Loucy (cell line): ENCODE measurements at regions not wholly inside any gene's neighbourhood (a gene's known extent, or its start where the extent isn't known, plus 50 kb on each side); places are given as distances from the start of the nearest gene placed in this dataset.
"Not testable (repeated sequence)": the region's sequence is repeated elsewhere in the genome, so short reads cannot be mapped to it uniquely, and the experiment has no call there.

Experiments used
- H2AFZ ChIP-seq: fragments of 200-600 bp; sonication (generic); 2 replicates; pipeline ENCODE4 v1.6.0; 2016; ENCODE audit warnings: antibody characterized with exemption, mild to moderate bottlenecking, low read length, moderate library complexity
- H3F3A ChIP-seq: fragments of 200-600 bp; 2 replicates; pipeline ENCODE4 v1.6.0; 2016; ENCODE audit warnings: antibody characterized with exemption, low read depth, mild to moderate bottlenecking
- H3K27me3 ChIP-seq: fragments of 200-600 bp; sonication (generic); 2 replicates; pipeline ENCODE4 v1.6.1; 2014; ENCODE audit warnings: low read length, mild to moderate bottlenecking; ENCODE audit not compliant: insufficient read depth, poor library complexity, severe bottlenecking
- H3K36me3 ChIP-seq: fragments of 200-600 bp; sonication (generic); 2 replicates; pipeline ENCODE4 v1.6.1; 2016; ENCODE audit warnings: low read length; ENCODE audit not compliant: insufficient read depth
- H3K4me1 ChIP-seq: fragments of 200-600 bp; sonication (generic); 2 replicates; pipeline ENCODE4 v1.5.1; 2014; ENCODE audit warnings: low read length, mild to moderate bottlenecking; ENCODE audit not compliant: insufficient read depth, poor library complexity, severe bottlenecking
- H3K4me2 ChIP-seq: fragments of 200-600 bp; sonication (generic); 2 replicates; pipeline ENCODE4 v1.6.0; 2014; ENCODE audit warnings: antibody characterized with exemption, low read length, low read depth, mild to moderate bottlenecking; ENCODE audit not compliant: poor library complexity, severe bottlenecking
- H3K4me3 ChIP-seq: fragments of 200-600 bp; sonication (generic); 2 replicates; pipeline ENCODE4 v1.5.1; 2014; ENCODE audit warnings: low read length, mild to moderate bottlenecking, mixed read lengths; ENCODE audit not compliant: poor library complexity, severe bottlenecking
- H3K79me2 ChIP-seq: fragments of 200-600 bp; sonication (generic); 2 replicates; pipeline ENCODE4 v1.6.1; 2014; ENCODE audit warnings: low read length; ENCODE audit not compliant: insufficient read depth
- H3K9ac ChIP-seq: fragments of 200-600 bp; sonication (generic); 2 replicates; pipeline ENCODE4 v1.6.0; 2014; ENCODE audit warnings: mild to moderate bottlenecking, low read depth, low read length, moderate library complexity; ENCODE audit not compliant: poor library complexity, severe bottlenecking
- H3K9me2 ChIP-seq: fragments of 200-600 bp; sonication (generic); replicated peaks from 2 replicates; pipeline ENCODE4 v1.6.1; 2016; ENCODE audit warnings: low read depth, low read length, mixed read lengths
- H3K9me3 ChIP-seq: fragments of 200-600 bp; sonication (generic); 2 replicates; pipeline ENCODE4 v1.6.1; 2014; ENCODE audit warnings: mild to moderate bottlenecking, antibody characterized with exemption, low read length, low read depth; ENCODE audit not compliant: insufficient read depth
- H4K20me1 ChIP-seq: fragments of 200-600 bp; sonication (generic); 2 replicates; pipeline ENCODE4 v1.6.0; 2014; ENCODE audit warnings: antibody characterized with exemption, low read length, mild to moderate bottlenecking; ENCODE audit not compliant: insufficient read depth, poor library complexity, severe bottlenecking
- EZH2phosphoT487 ChIP-seq: fragments of 200-600 bp; IDR thresholded peaks from 2 replicates; pipeline ENCODE4 v1.6.1; 2018; ENCODE audit warnings: antibody characterized with exemption, mild to moderate bottlenecking, moderate library complexity, borderline replicate concordance
- TF ChIP-seq, protein P1 (sequence below): fragments of 200-600 bp; sonication (generic); conservative IDR thresholded peaks from 2 replicates; pipeline ENCODE4 v1.5.1; 2014; ENCODE audit warnings: mild to moderate bottlenecking, antibody characterized with exemption, low read length

DNA sequence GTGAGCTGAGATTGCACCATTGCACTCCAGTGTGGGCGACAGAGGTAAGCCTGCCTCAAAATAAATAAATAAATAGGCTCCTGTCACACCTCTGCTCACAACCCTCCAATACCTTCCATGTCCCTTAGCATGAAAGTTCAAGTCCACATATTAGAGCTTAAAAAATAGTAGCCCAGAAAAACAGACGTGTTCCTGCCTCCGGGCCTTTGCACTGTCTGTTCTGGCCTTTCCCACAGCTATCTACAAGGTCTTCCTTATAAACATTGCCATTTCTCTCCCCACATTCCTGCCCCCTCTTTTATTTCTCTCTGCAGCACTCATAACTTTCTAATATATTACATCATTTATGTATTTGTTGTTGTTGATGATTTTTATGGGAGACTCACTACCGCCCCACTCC is 85.6 kb upstream of the CASZ1 start:
- Histone ChIP-seq H3K36me3 (no peaks in the 10 kb centered on the region), H2AFZ (no peak overlapping the region), H3K9ac (no peak overlapping the region), H3K9me3 (no peaks in the 10 kb centered on the region), H4K20me1 (no peaks in the 10 kb centered on the region), H3F3A (no peaks in the 10 kb centered on the region), H3K79me2 (no peaks in the 10 kb centered on the region), H3K4me1 (no peaks in the 10 kb centered on the region), H3K27me3 (no peaks in the 10 kb centered on the region), H3K4me3 (no peak overlapping the region), H3K4me2 (no peak overlapping the region), H3K9me2 (no peaks in the 10 kb centered on the region)
- TF ChIP-seq, protein P1, sequence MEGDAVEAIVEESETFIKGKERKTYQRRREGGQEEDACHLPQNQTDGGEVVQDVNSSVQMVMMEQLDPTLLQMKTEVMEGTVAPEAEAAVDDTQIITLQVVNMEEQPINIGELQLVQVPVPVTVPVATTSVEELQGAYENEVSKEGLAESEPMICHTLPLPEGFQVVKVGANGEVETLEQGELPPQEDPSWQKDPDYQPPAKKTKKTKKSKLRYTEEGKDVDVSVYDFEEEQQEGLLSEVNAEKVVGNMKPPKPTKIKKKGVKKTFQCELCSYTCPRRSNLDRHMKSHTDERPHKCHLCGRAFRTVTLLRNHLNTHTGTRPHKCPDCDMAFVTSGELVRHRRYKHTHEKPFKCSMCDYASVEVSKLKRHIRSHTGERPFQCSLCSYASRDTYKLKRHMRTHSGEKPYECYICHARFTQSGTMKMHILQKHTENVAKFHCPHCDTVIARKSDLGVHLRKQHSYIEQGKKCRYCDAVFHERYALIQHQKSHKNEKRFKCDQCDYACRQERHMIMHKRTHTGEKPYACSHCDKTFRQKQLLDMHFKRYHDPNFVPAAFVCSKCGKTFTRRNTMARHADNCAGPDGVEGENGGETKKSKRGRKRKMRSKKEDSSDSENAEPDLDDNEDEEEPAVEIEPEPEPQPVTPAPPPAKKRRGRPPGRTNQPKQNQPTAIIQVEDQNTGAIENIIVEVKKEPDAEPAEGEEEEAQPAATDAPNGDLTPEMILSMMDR, result no peak

DNA sequence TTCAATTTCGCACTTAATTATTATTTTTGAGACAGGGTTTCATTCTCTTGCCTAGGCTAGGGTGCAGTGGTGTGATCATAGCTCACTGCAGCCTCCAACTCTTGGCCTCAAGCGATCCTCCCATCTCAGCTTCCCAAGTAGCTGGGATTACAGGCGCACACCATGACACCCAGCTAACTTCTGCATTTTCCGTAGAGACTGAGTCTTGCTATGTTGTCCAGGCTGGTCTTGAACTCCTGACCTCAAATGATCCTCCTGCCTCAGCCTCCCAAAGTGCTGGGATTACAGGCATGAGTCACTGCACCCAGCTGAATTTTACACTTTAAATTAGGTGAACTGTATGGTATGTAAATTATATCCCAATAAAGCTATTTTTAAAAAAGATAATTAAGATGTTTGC is 90.6 kb upstream of the CASZ1 start:
- not testable (repeated sequence) for H3K4me2 ChIP-seq, H3K36me3 ChIP-seq, H3K9me2 ChIP-seq, H3K9me3 ChIP-seq, H4K20me1 ChIP-seq, H3K4me1 ChIP-seq, H3F3A ChIP-seq, H3K79me2 ChIP-seq, H3K9ac ChIP-seq, H3K4me3 ChIP-seq, H3K27me3 ChIP-seq, H2AFZ ChIP-seq

DNA sequence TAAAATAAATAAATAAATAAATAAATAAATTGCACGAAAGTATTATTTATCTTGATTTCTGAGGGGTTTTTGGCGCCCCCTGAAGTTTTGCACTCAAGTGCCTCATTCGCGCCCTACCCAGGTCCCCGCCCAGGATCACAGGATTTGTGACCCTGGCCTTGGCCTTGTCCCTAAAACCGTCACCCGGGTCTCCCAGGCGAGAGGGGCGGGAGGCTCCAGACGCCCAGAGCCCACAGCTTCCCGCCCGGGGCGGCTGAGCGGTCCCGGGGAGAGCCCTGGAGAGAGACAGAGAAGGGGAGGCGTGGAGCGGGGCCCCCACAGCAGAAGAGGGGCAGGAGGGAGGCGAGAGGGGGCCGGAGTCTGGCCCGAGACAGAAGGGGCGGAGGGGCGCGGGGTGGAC is 91.8 kb upstream of the CASZ1 start:
- no peaks in the 10 kb centered on the region for H3K79me2 ChIP-seq
- H3K9me2 ChIP-seq, result no peaks in the 10 kb centered on the region
- no peaks in the 10 kb centered on the region for H3K27me3 ChIP-seq
- no peaks in the 10 kb centered on the region for H3F3A ChIP-seq
- H3K4me3 ChIP-seq, result no peak overlapping the region
- peaks cover 3% of the 10 kb centered on the region for H3K4me1 ChIP-seq
- H3K9ac ChIP-seq, result no peak overlapping the region
- H4K20me1 ChIP-seq, result no peaks in the 10 kb centered on the region
- H3K9me3 ChIP-seq, result no peaks in the 10 kb centered on the region
- no peaks in the 10 kb centered on the region for H3K36me3 ChIP-seq
- no peak overlapping the region for H2AFZ ChIP-seq
- no peak for TF ChIP-seq EZH2phosphoT487
- TF ChIP-seq, protein P1, result no peak
- no peak overlapping the region for H3K4me2 ChIP-seq

GRCh38 chr1:10888791-10889649 is 92.6 kb upstream of the CASZ1 start:
- H3K4me1 ChIP-seq, result peaks cover 3% of the 10 kb centered on the region
- no peaks in the 10 kb centered on the region for H3K9me2 ChIP-seq
- no peaks in the 10 kb centered on the region for H3K36me3 ChIP-seq
- H3K79me2 ChIP-seq, result no peaks in the 10 kb centered on the region
- no peak overlapping the region for H3K4me2 ChIP-seq
- H3K27me3 ChIP-seq, result no peaks in the 10 kb centered on the region
- TF ChIP-seq, protein P1, result no peak
- no peak for TF ChIP-seq EZH2phosphoT487
- no peak overlapping the region for H3K4me3 ChIP-seq
- H3F3A ChIP-seq, result no peaks in the 10 kb centered on the region
- H3K9ac ChIP-seq, result no peak overlapping the region
- H4K20me1 ChIP-seq, result no peaks in the 10 kb centered on the region
- no peaks in the 10 kb centered on the region for H3K9me3 ChIP-seq
- no peak overlapping the region for H2AFZ ChIP-seq
